HCT116 (cell line): ENCODE measurements at regions not wholly inside any gene's neighbourhood (a gene's known extent, or its start where the extent isn't known, plus 50 kb on each side); places are given as distances from the start of the nearest gene placed in this dataset.

Experiments
- ATAC-seq: fragments of 200-7000 bp; cut with Tn5 transposase; 2 replicates; pipeline ENCODE4 v1.9.1; 2020; ENCODE audit warnings: mild to moderate bottlenecking, moderate library complexity
- BruUV-seq: library from RNA; stranded (reverse); fragments of 400-500 nt; replicated peaks from 2 replicates; lab custom pipeline; 2021; lab: Mats Ljungman, UMichigan
- CTCF ChIA-PET: fragments of 300-600 bp; sonication (Branson Sonifier 250); formaldehyde crosslinking; loops from one replicate; lab custom pipeline; 2021; ENCODE audit warnings: antibody characterized with exemption; lab: Charles Lee
- POLR2A ChIA-PET: fragments of 300-600, 350-600 bp; sonication (Branson Sonifier 250); formaldehyde crosslinking; loops from one replicate; lab custom pipeline; 2021; ENCODE audit warnings: antibody characterized with exemption; lab: Charles Lee
- RAD21 ChIA-PET, 2 experiments: fragments of 300-600 bp; sonication (Branson Sonifier 250); formaldehyde crosslinking; loops; one replicate each; lab custom pipeline; 2023; ENCODE audit warnings: low total read pairs in 2 of 2; ENCODE audit not compliant: uncharacterized antibody in 2 of 2, unreplicated experiment in 2 of 2, low non-redundant PET in 1 of 2; lab: Charles Lee
- DNase-seq: peaks from one replicate; pipeline ENCODE4 v3.0.0-alpha.2; 2010; ENCODE audit warnings: low read depth, low spot score
- H2AFZ ChIP-seq: fragments of 200-600 bp; shearing (Covaris generic), sonication (generic); 2 replicates; pipeline ENCODE4 v1.6.1; 2017; ENCODE audit warnings: low read depth, mixed run types, mixed read lengths, antibody characterized with exemption, low read length; ENCODE audit not compliant: poor library complexity, severe bottlenecking
- H3K27ac ChIP-seq: 2 replicates; pipeline ENCODE4 v1.5.1; 2012; ENCODE audit warnings: low read depth, low read length
- H3K27me3 ChIP-seq: fragments of 200-600 bp; sonication (generic); 2 replicates; pipeline ENCODE4 v1.6.1; 2016; ENCODE audit warnings: mixed run types, low read length, mixed read lengths; ENCODE audit not compliant: insufficient read depth
- H3K36me3 ChIP-seq, 2 experiments: fragments of 200-500 bp in 1 of 2; fragments of 200-600 bp in 1 of 2; sonication (Bioruptor generic) in 1 of 2; sonication (generic) in 1 of 2; 2 replicates each; pipeline versions ENCODE4 v1.5.1 to v1.6.1; 2014 to 2016; ENCODE audit warnings: low read length in 2 of 2, inconsistent platforms in 1 of 2, mixed read lengths in 1 of 2, mixed run types in 1 of 2; ENCODE audit not compliant: insufficient read depth in 2 of 2, control insufficient read depth in 1 of 2
- H3K4me1 ChIP-seq, 2 experiments: fragments of 200-600 bp in 1 of 2; sonication (generic) in 1 of 2; 2 replicates each; pipeline versions ENCODE4 v1.5.1 to v1.6.1; 2012 to 2017; ENCODE audit warnings: low read length in 2 of 2, inconsistent platforms in 1 of 2, mild to moderate bottlenecking in 1 of 2, mixed read lengths in 1 of 2, mixed run types in 1 of 2, moderate library complexity in 1 of 2; ENCODE audit not compliant: insufficient read depth in 2 of 2, control insufficient read depth in 1 of 2
- H3K4me2 ChIP-seq: fragments of 200-600 bp; sonication (generic); 2 replicates; pipeline ENCODE4 v1.6.1; 2017; ENCODE audit warnings: mixed run types, low read length, mixed read lengths
- H3K4me3 ChIP-seq, 2 experiments: fragments of 200-600 bp in 1 of 2; sonication (generic) in 1 of 2; replicated peaks in 1 of 2; 2 replicates each; pipeline ENCODE4 v1.5.1; 2011 to 2016; ENCODE audit warnings: low read length in 2 of 2, control low read depth in 1 of 2, low read depth in 1 of 2, mild to moderate bottlenecking in 1 of 2, mixed read lengths in 1 of 2, mixed run types in 1 of 2
- H3K79me2 ChIP-seq: fragments of 200-600 bp; sonication (generic); 2 replicates; pipeline ENCODE4 v1.6.1; 2017; ENCODE audit warnings: mild to moderate bottlenecking, mixed run types, low read length, moderate library complexity, mixed read lengths; ENCODE audit not compliant: insufficient read depth
- H3K9ac ChIP-seq: fragments of 200-600 bp; sonication (generic); 2 replicates; pipeline ENCODE4 v1.6.1; 2016; ENCODE audit warnings: low read length, mixed read lengths
- H3K9me2 ChIP-seq: fragments of 200-600 bp; sonication (generic), shearing (Covaris generic); 2 replicates; pipeline ENCODE4 v1.6.1; 2017; ENCODE audit warnings: mixed run types, mild to moderate bottlenecking, moderate library complexity; ENCODE audit not compliant: insufficient read depth
- H3K9me3 ChIP-seq, 2 experiments: fragments of 200-500 bp in 1 of 2; fragments of 200-600 bp in 1 of 2; sonication (Bioruptor generic) in 1 of 2; sonication (generic) in 1 of 2; 2 replicates each; pipeline ENCODE4 v1.6.1; 2014 to 2017; ENCODE audit warnings: low read length in 2 of 2, mixed read lengths in 2 of 2, inconsistent platforms in 1 of 2, low read depth in 1 of 2, mild to moderate bottlenecking in 1 of 2, mixed run types in 1 of 2, moderate library complexity in 1 of 2; ENCODE audit not compliant: control insufficient read depth in 1 of 2, insufficient read depth in 1 of 2
- H4K20me1 ChIP-seq: fragments of 200-600 bp; sonication (generic), shearing (Covaris generic); 2 replicates; pipeline ENCODE4 v1.6.1; 2017; ENCODE audit warnings: mixed run types, mild to moderate bottlenecking, moderate library complexity; ENCODE audit not compliant: insufficient read depth
- CBX3 ChIP-seq: IDR thresholded peaks from 2 replicates; pipeline ENCODE4 v1.6.1; 2012; ENCODE audit warnings: low read depth
- FOSL1 ChIP-seq: IDR thresholded peaks from 2 replicates; pipeline ENCODE4 v1.6.1; 2012; ENCODE audit warnings: low read depth
- JUND ChIP-seq: IDR thresholded peaks from 2 replicates; pipeline ENCODE4 v1.6.1; 2012
- SP1 ChIP-seq: IDR thresholded peaks from 2 replicates; pipeline ENCODE4 v1.6.1; 2012; ENCODE audit warnings: low read depth
- SRF ChIP-seq: IDR thresholded peaks from 2 replicates; pipeline ENCODE4 v1.6.1; 2012; ENCODE audit warnings: low read depth
- TCF7L2 ChIP-seq: IDR thresholded peaks from 2 replicates; pipeline ENCODE4 v1.7.0; 2011; ENCODE audit warnings: borderline replicate concordance, inconsistent platforms; ENCODE audit not compliant: insufficient read depth, insufficient read length; ENCODE audit errors: extremely low read depth
- ZFX ChIP-seq: fragments of 450-650 bp; IDR thresholded peaks from 2 replicates; pipeline ENCODE4 v1.6.1; 2017
- intact Hi-C: fragments of 100-400 bp; cut with micrococcal nuclease; formaldehyde crosslinking; loops from 2 replicates; pipeline ENCODE4 v1.10.0; 2022

- H3K79me2 ChIP-seq: no peaks in the 10 kb centered on the region
- POLR2A ChIA-PET: no interaction called here
- peak; percentile 46 for DNase-seq
Measured at GRCh38 chr6:154932515-154933027, 62.5 kb upstream of the TIAM2 start.

GRCh38 chr6:154933181-154933827 lies 61.8 kb upstream of the TIAM2 start:
- no peak overlapping the region for H3K4me3 ChIP-seq
- ChIA-PET POLR2A (no interaction called here), RAD21 (interaction anchor here in 1 of 2 experiments (0.6 kb wide), 1 partner anchor 239 kb away, joined by 3 read pairs; no protein-coding TSS in a partner anchor), CTCF (no interaction called here)
- H4K20me1 ChIP-seq: no peaks in the 10 kb centered on the region
- no peaks in the 10 kb centered on the region for H3K9me2 ChIP-seq
- H3K4me2 ChIP-seq: peak overlapping the region; percentile 57
- peaks cover 23% of the 10 kb centered on the region in 2 experiments for H3K4me1 ChIP-seq
- intact Hi-C loops: loop anchor here (10.0 kb wide), 1 partner anchor 591 kb away; no protein-coding TSS in a partner anchor
- H3K79me2 ChIP-seq: no peaks in the 10 kb centered on the region
- H2AFZ ChIP-seq: no peak overlapping the region
- DNase-seq (no peak), ATAC-seq (no peak)
- no peak overlapping the region for H3K9ac ChIP-seq
- no peaks in the 10 kb centered on the region for H3K27me3 ChIP-seq
- no peaks in the 10 kb centered on the region for H3K36me3 ChIP-seq
- TF ChIP-seq CBX3: no peak
- peak; percentile 1; the same call in 1 of the 2 replicates for TF ChIP-seq SRF
- no peaks in the 10 kb centered on the region for H3K9me3 ChIP-seq
- no TSS peak for BruUV-seq
- H3K27ac ChIP-seq: no peak overlapping the region

More at GRCh38 chr6:154932515-154933027, 62.5 kb upstream of the TIAM2 start:
- Histone ChIP-seq H3K4me1 (peaks cover 23% of the 10 kb centered on the region in 2 experiments), H3K27me3 (no peaks in the 10 kb centered on the region), H3K9ac (no peak overlapping the region), H4K20me1 (no peaks in the 10 kb centered on the region), H3K4me2 (peak overlapping the region; percentile 57), H3K27ac (no peak overlapping the region), H3K9me3 (no peaks in the 10 kb centered on the region), H3K4me3 (0 out of 4 replicates have a peak overlapping the region, but pooled peaks of 1 of the 2 experiments have one; percentile 5), H2AFZ (no peak overlapping the region), H3K36me3 (no peaks in the 10 kb centered on the region), H3K9me2 (no peaks in the 10 kb centered on the region)
- RAD21 ChIA-PET: interaction anchor here in 1 of 2 experiments (0.6 kb wide), 1 partner anchor 240 kb away, joined by 3 read pairs; no protein-coding TSS in a partner anchor
- intact Hi-C loops: loop anchor here (10.0 kb wide), 1 partner anchor 592 kb away; no protein-coding TSS in a partner anchor
- CTCF ChIA-PET: no interaction called here
- peak; percentile 90 for ATAC-seq
- no TSS peak for BruUV-seq
- TF ChIP-seq SRF (peak; percentile 8; the same call in 1 of the 2 replicates), JUND (peak; percentile 70), FOSL1 (peak; percentile 65), TCF7L2 (peak; percentile 43), ZFX (no peak), SP1 (peak; percentile 36; the same call in 1 of the 2 replicates), CBX3 (no peak)
